ENCODE measurements at regions not wholly inside any gene's neighbourhood (a gene's known extent, or its start where the extent isn't known, plus 50 kb on each side); places are given as distances from the start of the nearest gene placed in this dataset.

DNA sequence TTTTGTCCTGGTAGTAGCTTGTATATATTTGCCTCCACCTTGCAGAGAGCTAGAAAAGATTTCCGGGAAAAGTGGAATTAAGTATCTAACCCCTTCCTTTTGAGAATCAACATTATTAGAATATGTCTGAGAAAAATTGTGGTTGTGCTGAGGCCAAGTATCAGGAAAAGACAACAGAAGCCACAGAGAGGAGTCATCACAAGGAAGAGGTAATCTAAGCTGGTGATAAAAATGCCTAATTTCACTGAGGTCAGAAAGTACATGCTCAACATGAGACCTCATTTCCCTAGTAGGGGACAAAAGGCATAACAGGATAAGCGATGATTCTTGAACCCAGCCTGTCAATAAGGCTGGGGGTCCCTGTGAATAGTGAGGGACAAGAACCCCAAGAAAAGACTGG lies 97.0 kb upstream of the PDE1C start:
- no peak for ATAC-seq
- no peak for DNase-seq
- Mint-ChIP-seq H3K27ac (no peak overlapping the region), H3K4me1 (no peaks in the 10 kb centered on the region), H3K27me3 (peaks cover 8% of the 10 kb centered on the region), H3K9me3 (peaks cover 0 to 8% of the 10 kb centered on the region in 2 donors), H3K4me3 (no peak overlapping the region)

DNA sequence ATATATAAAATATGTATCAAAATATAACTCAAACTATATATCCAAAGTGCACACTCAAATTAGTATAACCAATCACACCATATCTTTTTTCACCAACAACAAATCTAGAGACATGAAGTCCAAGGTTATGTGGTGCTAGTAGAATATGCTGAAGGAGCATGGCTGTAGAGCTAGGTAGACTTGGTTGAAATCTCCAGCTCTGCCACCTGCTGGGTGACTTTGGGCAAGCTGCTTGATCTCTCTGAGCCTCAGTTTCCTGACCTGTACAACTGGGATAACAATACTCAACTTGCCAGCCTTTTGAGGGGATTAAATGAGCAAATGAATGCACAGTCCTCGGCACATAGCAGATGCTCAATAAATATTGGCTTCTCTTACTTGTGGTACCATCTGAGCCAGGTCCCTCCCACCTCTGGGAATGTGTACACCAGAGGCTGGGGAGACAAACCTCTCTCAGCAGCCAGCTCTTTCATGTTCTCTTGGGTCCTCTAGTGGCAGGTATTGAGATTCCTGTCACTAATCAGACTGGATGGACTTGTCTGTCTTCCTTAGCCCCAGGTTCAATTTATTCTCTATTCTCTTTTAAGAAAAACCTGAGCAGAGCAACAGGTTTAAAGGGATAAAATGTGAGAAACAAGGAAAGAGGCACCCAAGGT lies 94.3 kb upstream of the PDE1C start:
- no peak overlapping the region for H3K4me3 Mint-ChIP-seq
- DNase-seq, result no peak
- H3K27ac Mint-ChIP-seq, result no peak overlapping the region
- no peaks in the 10 kb centered on the region for H3K4me1 Mint-ChIP-seq
- no peak for ATAC-seq
- no peaks in the 10 kb centered on the region for H3K27me3 Mint-ChIP-seq
- H3K9me3 Mint-ChIP-seq, result peaks cover 0 to 4% of the 10 kb centered on the region in 2 donors

DNA sequence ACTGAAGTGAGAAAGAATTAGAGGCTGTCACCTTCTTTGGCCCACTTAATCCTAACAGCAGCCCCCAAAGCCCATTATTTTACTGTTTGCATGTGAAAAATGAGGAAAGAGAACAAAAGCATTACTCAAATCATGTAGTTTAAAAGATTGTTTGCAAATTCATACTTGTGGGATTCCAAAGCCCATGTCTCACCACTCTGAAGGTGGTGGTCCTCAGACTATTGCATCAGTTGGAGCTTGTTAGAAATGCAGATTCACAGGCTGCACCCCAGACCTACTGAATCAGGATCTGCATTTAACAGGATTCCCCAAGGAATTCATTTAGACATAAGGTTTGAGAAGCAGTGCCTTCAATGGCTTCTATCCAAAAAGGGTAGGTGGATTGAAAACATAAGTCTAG lies 93.7 kb upstream of the PDE1C start:
- no peak overlapping the region for H3K4me3 Mint-ChIP-seq
- no peak for ATAC-seq
- H3K4me1 Mint-ChIP-seq, result no peaks in the 10 kb centered on the region
- DNase-seq, result no peak
- H3K27me3 Mint-ChIP-seq, result no peaks in the 10 kb centered on the region
- no peak overlapping the region for H3K27ac Mint-ChIP-seq
- H3K9me3 Mint-ChIP-seq, result peaks cover 0 to 8% of the 10 kb centered on the region in 2 donors

DNA sequence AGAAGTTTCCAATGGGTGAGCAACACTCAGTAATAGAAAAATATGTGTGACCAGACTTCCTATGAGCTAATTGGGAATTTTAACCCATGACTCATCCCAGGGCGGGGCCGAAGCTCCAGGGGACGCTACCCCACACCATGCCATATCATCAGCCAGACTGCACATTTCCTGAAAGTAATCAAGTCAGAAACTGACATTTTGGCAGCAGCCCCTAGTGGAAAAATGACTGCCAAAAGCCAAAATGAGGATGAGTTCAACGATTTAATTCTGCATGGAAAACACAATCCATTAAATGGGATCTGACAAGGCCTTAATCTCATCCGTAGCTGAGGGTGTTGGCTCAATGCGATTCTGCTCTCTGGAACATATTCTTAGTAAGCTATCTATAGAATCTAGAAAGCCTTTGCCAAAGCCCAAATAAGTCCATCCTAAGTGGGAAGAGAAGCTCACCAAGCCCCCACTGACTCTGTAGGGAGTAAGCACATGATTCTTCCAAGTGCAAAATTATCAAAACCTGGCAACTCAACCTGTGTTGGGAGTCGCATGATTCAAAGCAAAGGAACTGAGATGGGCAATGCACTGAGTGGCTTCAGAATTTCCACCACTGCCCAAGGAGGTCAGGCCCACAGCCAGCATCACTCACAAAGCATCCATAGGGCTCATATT lies 93.1 kb upstream of the PDE1C start:
- DNase-seq, result no peak
- no peak for ATAC-seq
- H3K4me3 Mint-ChIP-seq, result no peak overlapping the region
- H3K27ac Mint-ChIP-seq, result no peak overlapping the region
- H3K4me1 Mint-ChIP-seq, result no peaks in the 10 kb centered on the region
- H3K9me3 Mint-ChIP-seq, result peaks cover 0 to 8% of the 10 kb centered on the region in 2 donors
- H3K27me3 Mint-ChIP-seq, result no peaks in the 10 kb centered on the region

DNA sequence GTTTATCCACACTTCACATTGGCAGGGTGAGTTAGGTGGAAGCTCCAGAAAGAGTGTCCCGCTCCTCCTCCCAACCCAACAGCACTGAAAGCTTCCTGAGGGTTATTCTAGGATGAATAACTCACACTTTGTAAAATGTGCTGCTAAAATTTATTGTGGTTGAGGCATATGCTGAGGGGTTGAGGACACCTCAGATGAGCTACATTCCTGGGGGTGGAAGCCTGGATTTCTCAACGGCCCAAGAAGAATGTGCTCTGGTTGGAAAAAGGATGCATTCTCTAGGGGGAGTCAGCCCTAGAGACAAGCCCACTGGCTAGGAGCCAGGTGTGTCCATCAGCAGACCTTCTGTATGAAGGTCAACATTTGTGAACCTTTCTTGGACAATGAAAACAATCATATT lies 91.5 kb upstream of the PDE1C start:
- no peak overlapping the region for H3K27ac Mint-ChIP-seq
- H3K27me3 Mint-ChIP-seq, result no peaks in the 10 kb centered on the region
- H3K4me3 Mint-ChIP-seq, result no peak overlapping the region
- DNase-seq (no peak), ATAC-seq (no peak)
- no peaks in the 10 kb centered on the region for H3K4me1 Mint-ChIP-seq
- peaks cover 0 to 8% of the 10 kb centered on the region in 2 donors for H3K9me3 Mint-ChIP-seq

DNA sequence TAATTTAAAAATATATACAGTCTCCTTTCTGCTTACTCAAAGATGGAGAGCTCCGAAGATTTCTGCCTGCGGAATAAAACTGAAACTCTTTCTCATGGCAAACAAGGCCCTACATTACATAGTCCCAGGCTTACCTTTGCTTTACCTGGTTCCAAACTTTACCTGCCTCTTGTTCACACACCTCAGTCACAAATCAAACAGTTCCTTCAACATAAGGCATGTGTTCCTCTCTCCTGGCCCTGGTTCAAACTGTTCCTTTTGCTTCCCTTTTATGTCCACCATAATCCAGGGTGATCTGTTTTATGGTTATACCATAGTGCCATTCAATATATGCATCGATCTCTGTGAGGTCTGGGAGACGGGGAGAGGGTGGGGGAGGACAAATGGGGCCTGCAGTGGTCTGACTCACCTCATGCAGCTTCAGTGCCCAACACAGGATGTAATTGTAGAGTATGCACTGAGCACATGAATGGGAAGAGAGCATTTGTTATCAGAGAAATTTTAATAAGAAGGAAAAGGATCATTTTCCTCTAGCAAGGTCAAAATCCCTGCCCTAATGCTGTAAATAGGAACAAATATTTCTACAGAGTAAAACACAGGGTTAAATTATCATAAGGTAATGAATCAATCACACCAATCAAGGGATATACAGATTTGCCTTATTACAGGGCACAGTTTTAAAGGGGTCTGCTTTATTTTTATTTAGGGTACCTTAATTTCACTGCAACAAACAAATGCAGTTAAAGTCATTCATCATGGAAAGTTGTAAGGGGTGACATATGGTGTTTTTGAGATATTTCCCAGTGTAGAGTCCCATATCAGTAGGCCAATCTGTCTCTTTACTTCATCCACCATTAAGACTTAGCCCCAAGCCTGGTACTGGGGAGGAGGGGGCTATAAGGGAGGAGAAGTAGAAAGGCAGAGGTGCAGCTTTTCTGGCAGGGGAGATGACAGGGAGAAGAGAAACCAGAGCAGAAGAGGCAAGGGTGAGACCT lies 88.8 kb upstream of the PDE1C start:
- H3K4me1 Mint-ChIP-seq, result no peaks in the 10 kb centered on the region
- no peaks in the 10 kb centered on the region for H3K27me3 Mint-ChIP-seq
- ATAC-seq (no peak), DNase-seq (no peak)
- no peak overlapping the region for H3K27ac Mint-ChIP-seq
- peaks cover 0 to 8% of the 10 kb centered on the region in 2 donors for H3K9me3 Mint-ChIP-seq
- H3K4me3 Mint-ChIP-seq, result no peak overlapping the region

DNA sequence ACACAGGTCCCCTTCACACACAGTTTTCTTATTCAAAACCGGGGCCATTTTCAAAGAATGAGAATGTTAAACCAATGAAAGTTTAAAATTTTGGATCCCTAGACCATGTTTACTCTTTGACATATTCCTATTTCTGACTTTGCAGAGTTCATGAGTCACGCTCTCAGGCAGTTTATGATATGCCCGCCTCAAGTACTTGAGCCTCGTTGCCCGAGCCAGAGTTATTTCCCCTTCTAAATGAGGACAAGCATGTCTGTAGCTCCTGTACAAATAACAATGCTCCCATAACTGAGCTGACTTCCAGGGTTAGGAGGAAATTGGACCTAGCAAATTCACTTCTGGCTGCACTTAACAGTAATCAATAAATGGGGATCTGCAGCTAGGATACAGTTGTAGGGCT lies 87.9 kb upstream of the PDE1C start:
- no peak for ATAC-seq
- H3K27ac Mint-ChIP-seq, result no peak overlapping the region
- no peaks in the 10 kb centered on the region for H3K27me3 Mint-ChIP-seq
- no peaks in the 10 kb centered on the region for H3K4me1 Mint-ChIP-seq
- H3K9me3 Mint-ChIP-seq, result peaks cover 0 to 8% of the 10 kb centered on the region in 2 donors
- DNase-seq, result no peak
- no peak overlapping the region for H3K4me3 Mint-ChIP-seq

DNA sequence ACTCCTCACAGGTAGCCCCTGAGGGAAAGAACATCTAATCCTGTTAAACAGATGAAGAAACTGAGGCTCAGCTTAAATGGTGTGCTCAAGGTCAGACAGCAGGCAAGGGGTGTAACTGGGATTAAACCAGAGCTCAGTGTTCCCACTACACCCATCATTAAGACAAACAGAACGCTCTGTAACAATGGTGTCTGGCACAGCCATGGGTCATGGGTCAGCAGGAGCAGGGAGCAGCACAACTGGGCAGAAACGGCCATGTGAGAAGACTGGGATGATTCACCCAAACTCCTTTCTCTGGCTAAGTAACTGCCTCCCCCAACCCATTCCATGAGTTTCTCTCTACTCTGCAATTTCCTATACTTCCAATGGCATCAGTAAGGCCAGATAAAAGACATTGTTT lies 85.5 kb upstream of the PDE1C start:
- Mint-ChIP-seq H3K27ac (no peak overlapping the region), H3K4me3 (no peak overlapping the region), H3K27me3 (no peaks in the 10 kb centered on the region), H3K9me3 (peaks cover 0 to 8% of the 10 kb centered on the region in 2 donors), H3K4me1 (no peaks in the 10 kb centered on the region)
- ATAC-seq (no peak), DNase-seq (no peak)

DNA sequence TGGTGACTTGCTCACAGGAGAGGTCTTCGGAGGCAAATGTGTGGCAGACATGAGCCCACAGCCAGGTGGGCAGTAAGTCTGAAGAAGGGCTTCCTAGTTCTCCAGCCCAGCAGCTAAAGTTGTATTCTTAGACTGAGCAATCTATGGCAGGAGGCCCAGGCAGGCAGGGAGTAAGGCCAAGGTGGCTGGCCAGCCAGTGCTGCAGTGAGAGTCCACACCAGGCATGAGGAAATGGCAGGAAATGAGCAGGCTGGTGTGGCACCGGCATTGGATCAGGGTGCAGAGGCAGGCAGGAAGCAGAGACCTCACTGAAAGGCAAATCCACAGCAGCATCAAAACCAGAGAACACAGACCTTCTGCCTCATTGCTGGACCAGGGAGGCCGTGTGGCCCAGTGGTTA lies 84.6 kb upstream of the PDE1C start:
- H3K4me3 Mint-ChIP-seq, result no peak overlapping the region
- DNase-seq, result no peak
- peaks cover 0 to 7% of the 10 kb centered on the region in 2 donors for H3K9me3 Mint-ChIP-seq
- no peak overlapping the region for H3K27ac Mint-ChIP-seq
- no peaks in the 10 kb centered on the region for H3K4me1 Mint-ChIP-seq
- H3K27me3 Mint-ChIP-seq, result no peaks in the 10 kb centered on the region
- no peak for ATAC-seq

DNA sequence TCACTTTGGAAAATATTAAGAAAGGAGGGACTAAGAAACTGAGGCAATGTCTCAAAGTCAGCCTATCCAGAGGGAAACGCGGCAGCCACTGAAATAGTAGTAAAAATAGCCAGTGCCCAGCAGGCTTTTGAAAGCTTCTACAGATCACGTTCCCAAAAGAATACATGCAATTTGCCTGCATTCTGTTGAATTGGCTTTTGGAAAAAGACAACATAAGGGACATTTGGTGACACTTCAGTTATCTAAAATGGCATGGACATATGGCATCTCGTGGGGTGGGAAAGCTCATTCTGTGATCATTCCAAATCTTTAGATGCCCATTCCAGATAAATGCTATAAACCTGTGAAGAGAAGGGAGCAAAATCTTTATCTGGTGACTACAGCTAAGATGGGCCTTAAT lies 82.8 kb upstream of the PDE1C start:
- no peak overlapping the region for H3K27ac Mint-ChIP-seq
- H3K4me1 Mint-ChIP-seq, result no peaks in the 10 kb centered on the region
- no peaks in the 10 kb centered on the region for H3K9me3 Mint-ChIP-seq
- no peak overlapping the region for H3K4me3 Mint-ChIP-seq
- ATAC-seq (no peak), DNase-seq (no peak)
- H3K27me3 Mint-ChIP-seq, result no peaks in the 10 kb centered on the region

DNA sequence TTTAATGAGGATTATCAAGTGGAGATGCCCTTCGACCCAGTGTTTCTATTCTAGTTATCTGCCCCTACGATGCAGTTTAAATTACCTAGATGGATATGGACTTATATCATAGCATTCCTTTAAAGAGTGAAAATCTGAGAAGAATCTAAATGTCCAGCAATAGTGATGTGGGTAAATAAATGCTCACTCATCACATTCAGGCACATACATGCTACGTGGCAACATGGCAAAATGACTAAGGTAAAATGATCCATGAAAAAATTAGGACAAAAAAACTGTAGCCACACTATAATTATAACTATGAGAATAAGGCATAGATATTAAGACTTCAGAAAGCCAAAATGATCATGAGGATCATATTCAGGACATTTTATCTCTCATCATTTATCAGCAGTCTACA lies 82.4 kb upstream of the PDE1C start:
- no peak overlapping the region for H3K27ac Mint-ChIP-seq
- ATAC-seq (no peak), DNase-seq (no peak)
- H3K9me3 Mint-ChIP-seq, result no peaks in the 10 kb centered on the region
- no peaks in the 10 kb centered on the region for H3K4me1 Mint-ChIP-seq
- no peaks in the 10 kb centered on the region for H3K27me3 Mint-ChIP-seq
- H3K4me3 Mint-ChIP-seq, result no peak overlapping the region

DNA sequence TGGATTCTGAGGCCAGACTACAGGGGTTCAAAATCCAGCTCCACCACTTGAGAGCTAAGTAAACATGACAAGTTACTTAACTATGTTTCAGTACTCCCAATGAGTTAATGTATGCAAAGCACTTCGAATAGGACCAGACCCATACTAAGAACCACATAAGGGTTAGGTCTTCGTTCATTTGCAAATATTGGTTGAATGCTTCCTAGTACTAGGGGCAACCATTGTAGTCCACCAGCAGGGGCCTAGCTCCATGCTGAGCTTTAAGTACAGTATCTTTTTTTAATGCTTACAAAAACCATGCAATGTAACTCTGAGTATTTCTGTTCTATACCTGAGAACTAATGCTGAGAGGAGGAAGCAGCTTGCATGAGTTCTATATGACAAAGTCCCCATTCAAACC lies 80.4 kb upstream of the PDE1C start:
- Mint-ChIP-seq H3K9me3 (no peaks in the 10 kb centered on the region), H3K27me3 (no peaks in the 10 kb centered on the region), H3K4me1 (no peaks in the 10 kb centered on the region), H3K4me3 (no peak overlapping the region), H3K27ac (no peak overlapping the region)
- no peak for DNase-seq
- ATAC-seq, result no peak

DNA sequence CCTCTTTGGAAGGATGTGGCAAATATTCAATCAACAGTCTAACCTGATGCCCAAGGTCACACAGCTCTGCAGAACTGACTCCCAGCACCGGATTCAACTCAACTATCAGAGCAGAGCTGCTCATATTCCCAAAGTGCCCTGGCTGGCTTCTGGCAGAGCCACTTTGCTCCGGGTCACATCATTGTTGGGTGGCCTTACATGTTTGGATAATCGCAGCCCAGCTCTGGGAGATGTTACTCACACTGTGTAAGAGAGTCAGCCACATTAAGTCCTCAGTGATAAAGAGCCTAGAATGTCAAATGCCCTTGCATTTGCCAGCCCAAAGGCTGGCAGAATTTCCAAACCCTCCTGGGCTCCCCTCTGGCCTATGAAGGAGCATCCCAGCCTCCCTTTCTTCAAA lies 79.8 kb upstream of the PDE1C start:
- Mint-ChIP-seq H3K4me1 (no peaks in the 10 kb centered on the region), H3K9me3 (no peaks in the 10 kb centered on the region), H3K27me3 (peaks cover 3% of the 10 kb centered on the region), H3K27ac (no peak overlapping the region), H3K4me3 (no peak overlapping the region)
- ATAC-seq, result no peak
- DNase-seq, result no peak

DNA sequence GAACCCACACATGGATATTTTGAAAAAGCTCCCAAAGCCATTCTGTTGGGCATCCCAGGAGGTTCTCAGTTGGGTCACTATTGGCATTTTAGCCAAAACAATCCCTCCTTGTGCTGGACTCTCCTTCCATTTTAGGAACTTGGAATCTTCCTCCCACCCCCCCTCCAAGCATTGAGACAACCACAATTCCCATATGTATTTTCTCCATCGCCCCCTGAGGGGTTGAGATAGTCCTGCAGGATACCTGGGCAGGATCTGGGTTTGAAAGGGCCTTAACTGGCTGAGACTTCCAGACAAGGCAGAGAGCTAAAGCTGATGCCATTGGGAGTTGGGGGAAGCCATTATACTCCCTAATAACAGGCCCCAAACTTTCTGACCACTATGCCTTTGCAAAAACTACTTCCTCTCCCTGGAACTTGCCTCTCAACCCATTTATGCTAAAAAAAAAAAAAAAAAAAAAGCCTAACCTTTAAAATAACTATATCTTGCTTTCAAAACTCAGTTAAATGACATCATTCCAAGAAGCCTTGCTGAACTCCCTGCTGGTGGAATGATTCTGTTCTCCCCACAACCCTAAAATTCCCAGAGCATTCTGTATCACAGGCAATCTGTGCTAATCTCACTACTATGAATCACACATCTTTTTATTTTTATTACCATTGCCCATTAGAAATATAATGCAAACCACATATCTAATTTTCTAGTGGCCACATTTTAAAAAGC lies 77.5 kb upstream of the PDE1C start:
- H3K27ac Mint-ChIP-seq, result no peak overlapping the region
- H3K9me3 Mint-ChIP-seq, result no peaks in the 10 kb centered on the region
- no peaks in the 10 kb centered on the region for H3K4me1 Mint-ChIP-seq
- peaks cover 7% of the 10 kb centered on the region for H3K27me3 Mint-ChIP-seq
- H3K4me3 Mint-ChIP-seq, result no peak overlapping the region
- ATAC-seq, result no peak
- no peak for DNase-seq

DNA sequence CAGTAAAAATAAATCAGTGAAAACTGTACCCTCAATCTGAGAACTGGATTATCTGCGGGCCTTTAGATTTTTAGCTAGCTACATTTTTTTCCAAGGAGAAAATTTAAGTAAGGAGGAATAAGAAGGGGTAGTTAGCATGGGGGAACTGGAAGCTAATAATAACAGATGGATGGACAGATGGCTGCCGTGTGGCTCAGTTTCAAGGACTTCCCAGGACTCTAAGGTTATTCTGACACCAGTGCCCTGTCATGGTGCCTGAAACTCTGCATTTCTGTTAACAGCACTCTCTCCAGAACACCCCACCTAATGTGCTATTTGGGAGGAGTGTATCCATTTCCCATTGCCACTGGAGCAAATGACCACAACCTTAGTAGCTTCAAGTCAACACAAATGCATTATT lies 75.7 kb upstream of the PDE1C start:
- no peak for ATAC-seq
- Mint-ChIP-seq H3K4me3 (no peak overlapping the region), H3K27me3 (peaks cover 7% of the 10 kb centered on the region)

More for the DNA sequence above, 75.7 kb upstream of the PDE1C start:
- Mint-ChIP-seq H3K9me3 (no peaks in the 10 kb centered on the region), H3K4me1 (no peaks in the 10 kb centered on the region), H3K27ac (no peak overlapping the region)
- no peak for DNase-seq

All from stimulated activated naive CD8-positive, alpha-beta T cell treated with anti-CD3 and anti-CD28 coated beads, Interleukin-15, amount 100 ng/mL, for 72 hours (primary cell).